Fibroblast of lung (primary cell): ENCODE measurements at regions not wholly inside any gene's neighbourhood (a gene's known extent, or its start where the extent isn't known, plus 50 kb on each side); places are given as distances from the start of the nearest gene placed in this dataset.
"Not testable (repeated sequence)": the region's sequence is repeated elsewhere in the genome, so short reads cannot be mapped to it uniquely, and the experiment has no call there.

ENCODE experiments used
- DNase-seq, 2 donors: peaks; one replicate each; pipeline versions ENCODE4 v3.0.0 to v3.0.0-alpha.2; 2010; ENCODE audit warnings: low read depth in 2 of 2
- H2AFZ ChIP-seq: 2 replicates; pipeline ENCODE4 v1.5.1; 2012; ENCODE audit warnings: low read length, control low read depth, inconsistent platforms
- H3K27ac ChIP-seq: 2 replicates; pipeline ENCODE4 v1.5.1; 2011; ENCODE audit warnings: low read length, control low read depth; ENCODE audit not compliant: insufficient read depth
- H3K27me3 ChIP-seq: 2 replicates; pipeline ENCODE4 v1.5.1; 2011; ENCODE audit warnings: mild to moderate bottlenecking, low read length; ENCODE audit not compliant: control insufficient read depth, insufficient read depth
- H3K36me3 ChIP-seq: 2 replicates; pipeline ENCODE4 v1.5.1; 2011; ENCODE audit warnings: low read length; ENCODE audit not compliant: control insufficient read depth, insufficient read depth
- H3K4me1 ChIP-seq: 2 replicates; pipeline ENCODE4 v1.5.1; 2011; ENCODE audit warnings: low read length; ENCODE audit not compliant: control insufficient read depth, insufficient read depth; ENCODE audit errors: extremely low read depth
- H3K4me2 ChIP-seq: 2 replicates; pipeline ENCODE4 v1.5.1; 2011; ENCODE audit warnings: low read length, control low read depth; ENCODE audit not compliant: insufficient read depth; ENCODE audit errors: extremely low read depth
- H3K4me3 ChIP-seq, 4 experiments: fragments of 200-600 bp in 1 of 4; sonication (generic) in 1 of 4; replicated peaks in 1 of 4; 2 replicates each; pipeline ENCODE4 v1.5.1; 2011 to 2016; ENCODE audit warnings: low read length in 4 of 4, low read depth in 3 of 4, mild to moderate bottlenecking in 3 of 4, control low read depth in 2 of 4, inconsistent platforms in 1 of 4, mixed read lengths in 1 of 4; ENCODE audit not compliant: insufficient read depth in 1 of 4; ENCODE audit errors: control extremely low read depth in 1 of 4
- H3K79me2 ChIP-seq: 2 replicates; pipeline ENCODE4 v1.5.1; 2012; ENCODE audit warnings: mild to moderate bottlenecking, low read length, inconsistent platforms; ENCODE audit not compliant: control insufficient read depth, insufficient read depth
- H3K9ac ChIP-seq: 2 replicates; pipeline ENCODE4 v1.5.1; 2011; ENCODE audit warnings: mild to moderate bottlenecking, low read length, control low read depth; ENCODE audit not compliant: insufficient read depth
- H3K9me3 ChIP-seq: 2 replicates; pipeline ENCODE4 v1.5.1; 2012; ENCODE audit warnings: low read depth, low read length; ENCODE audit not compliant: control insufficient read depth, insufficient read depth
- H4K20me1 ChIP-seq: 2 replicates; pipeline ENCODE4 v1.5.1; 2011; ENCODE audit warnings: low read length; ENCODE audit not compliant: control insufficient read depth, insufficient read depth; ENCODE audit errors: extremely low read depth
- EZH2 ChIP-seq: IDR thresholded peaks from 2 replicates; pipeline ENCODE4 v1.5.1; 2012; ENCODE audit warnings: low read length, control low read depth, mild to moderate bottlenecking; ENCODE audit errors: missing control alignments
- TF ChIP-seq, protein P1 (sequence below), 2 donors: IDR thresholded peaks in 1 of 2; conservative IDR thresholded peaks in 1 of 2; 1 replicate in 1 of 2; 2 replicates in 1 of 2; pipeline ENCODE4 v1.5.1; 2011 to 2012; ENCODE audit warnings: low read length in 2 of 2, control low read depth in 1 of 2, inconsistent platforms in 1 of 2, low read depth in 1 of 2, mild to moderate bottlenecking in 1 of 2

DNA sequence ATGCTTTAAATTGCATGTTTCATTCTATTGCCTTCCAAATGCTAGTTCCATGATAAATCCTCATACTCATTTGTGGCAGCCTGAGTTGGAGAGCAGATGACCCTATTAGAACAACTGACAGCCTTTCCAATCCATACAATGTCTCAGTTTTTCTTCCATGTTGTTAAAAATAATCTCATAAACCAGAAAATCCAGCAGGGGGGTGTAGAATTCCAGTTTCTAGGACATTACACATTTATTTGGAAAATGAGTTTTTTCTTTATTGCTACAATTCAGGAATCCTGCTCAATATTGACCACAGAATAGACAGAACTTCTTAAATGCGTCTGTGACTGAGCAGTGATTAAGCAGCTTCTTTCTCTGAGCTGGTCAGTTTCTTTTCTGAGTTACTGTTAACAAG lies 174.2 kb upstream of the ATP10A start:
- H3K36me3 ChIP-seq = no peaks in the 10 kb centered on the region
- H3K27me3 ChIP-seq = no peaks in the 10 kb centered on the region
- H4K20me1 ChIP-seq = no peaks in the 10 kb centered on the region
- no peaks in the 10 kb centered on the region for H3K9me3 ChIP-seq
- H3K9ac ChIP-seq = no peak overlapping the region
- H3K27ac ChIP-seq = no peak overlapping the region
- TF ChIP-seq, protein P1, sequence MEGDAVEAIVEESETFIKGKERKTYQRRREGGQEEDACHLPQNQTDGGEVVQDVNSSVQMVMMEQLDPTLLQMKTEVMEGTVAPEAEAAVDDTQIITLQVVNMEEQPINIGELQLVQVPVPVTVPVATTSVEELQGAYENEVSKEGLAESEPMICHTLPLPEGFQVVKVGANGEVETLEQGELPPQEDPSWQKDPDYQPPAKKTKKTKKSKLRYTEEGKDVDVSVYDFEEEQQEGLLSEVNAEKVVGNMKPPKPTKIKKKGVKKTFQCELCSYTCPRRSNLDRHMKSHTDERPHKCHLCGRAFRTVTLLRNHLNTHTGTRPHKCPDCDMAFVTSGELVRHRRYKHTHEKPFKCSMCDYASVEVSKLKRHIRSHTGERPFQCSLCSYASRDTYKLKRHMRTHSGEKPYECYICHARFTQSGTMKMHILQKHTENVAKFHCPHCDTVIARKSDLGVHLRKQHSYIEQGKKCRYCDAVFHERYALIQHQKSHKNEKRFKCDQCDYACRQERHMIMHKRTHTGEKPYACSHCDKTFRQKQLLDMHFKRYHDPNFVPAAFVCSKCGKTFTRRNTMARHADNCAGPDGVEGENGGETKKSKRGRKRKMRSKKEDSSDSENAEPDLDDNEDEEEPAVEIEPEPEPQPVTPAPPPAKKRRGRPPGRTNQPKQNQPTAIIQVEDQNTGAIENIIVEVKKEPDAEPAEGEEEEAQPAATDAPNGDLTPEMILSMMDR (conservative IDR thresholded peaks at IDR 0.05 in 1 of 2, IDR thresholded peaks at IDR 0.05 in 1 of 2; ENCODE audit: low read depth in 1 of 2, low read length in 2 of 2) = peak in 1 of 2 donors; percentile 17
- TF ChIP-seq EZH2 = no peak
- H3K4me3 ChIP-seq = no peak overlapping the region
- H3K4me1 ChIP-seq = no peaks in the 10 kb centered on the region
- DNase-seq = no peak
- H3K79me2 ChIP-seq = no peaks in the 10 kb centered on the region
- no peak overlapping the region for H3K4me2 ChIP-seq
- no peak overlapping the region for H2AFZ ChIP-seq

DNA sequence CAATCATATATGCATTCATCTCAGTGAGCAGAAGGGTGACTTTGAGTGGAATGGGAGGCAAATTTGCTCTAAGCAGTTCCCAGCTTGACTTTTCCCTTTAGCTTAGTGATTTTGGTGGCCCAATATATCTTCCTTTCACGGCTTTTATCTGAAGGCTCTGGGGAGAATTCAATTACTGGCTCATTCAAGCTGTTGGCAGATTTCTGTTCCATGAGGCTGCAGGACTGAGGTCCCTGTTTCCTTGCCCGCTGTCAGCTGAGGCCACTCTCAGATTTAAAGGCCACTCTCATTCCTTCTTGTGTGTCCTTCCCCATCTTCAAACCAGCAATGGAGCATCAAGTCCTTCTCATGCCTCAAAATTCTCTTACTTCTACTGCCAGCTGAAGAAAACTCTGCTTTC lies 170.4 kb upstream of the ATP10A start:
- DNase-seq = no peak
- Histone ChIP-seq H3K27ac (no peak overlapping the region), H2AFZ (no peak overlapping the region), H3K4me3 (no peak overlapping the region), H3K79me2 (no peaks in the 10 kb centered on the region), H3K9me3 (no peaks in the 10 kb centered on the region), H3K4me2 (no peak overlapping the region), H3K36me3 (no peaks in the 10 kb centered on the region), H3K4me1 (no peaks in the 10 kb centered on the region), H3K27me3 (no peaks in the 10 kb centered on the region), H3K9ac (no peak overlapping the region), H4K20me1 (no peaks in the 10 kb centered on the region)
- no peak for TF ChIP-seq EZH2
- TF ChIP-seq, protein P1 (conservative IDR thresholded peaks at IDR 0.05 in 1 of 2, IDR thresholded peaks at IDR 0.05 in 1 of 2; ENCODE audit: low read depth in 1 of 2, low read length in 2 of 2) = no peak

DNA sequence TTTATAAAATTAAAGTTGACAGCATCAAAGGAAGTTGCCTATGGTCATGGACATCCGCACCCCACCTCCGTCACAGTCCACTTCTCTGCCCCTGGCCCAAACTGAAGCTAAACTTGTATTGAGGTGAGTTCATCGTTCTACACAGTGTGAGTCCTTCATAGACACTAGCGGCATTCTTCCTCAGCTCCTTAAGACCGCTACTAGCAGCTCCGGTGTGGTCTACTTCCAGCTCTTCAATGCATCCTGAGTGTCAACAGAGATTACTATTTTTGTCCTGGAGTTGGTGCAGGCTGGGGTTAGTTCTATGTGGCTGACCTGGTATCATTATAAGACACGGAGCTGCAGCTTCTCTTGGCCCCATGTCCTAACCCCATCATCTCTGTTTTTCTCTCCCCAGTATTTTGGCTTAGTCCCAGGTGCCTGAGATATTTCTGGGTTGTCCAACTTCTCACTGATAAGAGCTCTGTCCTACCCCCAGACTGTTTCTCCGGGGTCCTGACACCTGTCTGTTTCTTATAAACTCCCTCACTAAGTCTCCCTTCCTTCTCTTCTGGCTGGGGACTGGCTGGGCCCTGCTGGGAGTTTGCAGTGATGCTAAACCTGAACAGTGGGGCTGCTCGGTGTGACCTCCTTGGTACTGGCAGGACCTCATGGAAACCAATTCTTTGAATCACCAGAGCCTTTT lies 169.2 kb upstream of the ATP10A start:
- Histone ChIP-seq H4K20me1 (no peaks in the 10 kb centered on the region), H3K4me2 (no peak overlapping the region), H3K4me1 (no peaks in the 10 kb centered on the region), H3K27ac (no peak overlapping the region), H3K36me3 (no peaks in the 10 kb centered on the region), H3K79me2 (no peaks in the 10 kb centered on the region), H3K9ac (no peak overlapping the region), H3K27me3 (no peaks in the 10 kb centered on the region), H3K4me3 (no peak overlapping the region), H3K9me3 (no peaks in the 10 kb centered on the region), H2AFZ (no peak overlapping the region)
- DNase-seq = no peak
- TF ChIP-seq, protein P1 (conservative IDR thresholded peaks at IDR 0.05 in 1 of 2, IDR thresholded peaks at IDR 0.05 in 1 of 2; ENCODE audit: low read depth in 1 of 2, low read length in 2 of 2) = no peak
- TF ChIP-seq EZH2 = no peak

DNA sequence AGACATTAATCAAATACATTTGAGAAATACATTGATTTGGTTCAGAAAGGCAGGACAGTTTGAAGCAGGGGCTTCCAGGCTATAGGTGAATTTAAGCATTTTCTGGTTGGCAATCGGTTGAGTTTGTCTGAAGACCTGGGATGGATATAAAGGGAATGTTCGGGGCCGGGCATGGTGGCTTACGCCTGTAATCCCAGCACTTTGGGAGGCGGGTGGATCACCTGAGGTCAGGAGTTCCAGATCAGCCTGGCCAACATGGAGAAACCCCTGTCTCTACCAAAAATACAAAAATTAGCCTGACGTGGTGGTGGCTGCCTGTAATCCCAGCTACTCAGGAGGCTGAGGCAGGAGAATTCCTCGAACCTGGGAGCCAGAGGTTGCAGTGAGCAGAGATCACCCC lies 166.5 kb upstream of the ATP10A start:
- not testable (repeated sequence) for H3K4me1 ChIP-seq, H3K9ac ChIP-seq, H3K27ac ChIP-seq, H3K4me3 ChIP-seq, H3K79me2 ChIP-seq, H2AFZ ChIP-seq, H3K27me3 ChIP-seq, DNase-seq, H3K36me3 ChIP-seq, H4K20me1 ChIP-seq, H3K9me3 ChIP-seq, H3K4me2 ChIP-seq
